Hepatic stellate cell (primary cell): ENCODE measurements at regions not wholly inside any gene's neighbourhood (a gene's known extent, or its start where the extent isn't known, plus 50 kb on each side); places are given as distances from the start of the nearest gene placed in this dataset.
"Not testable (repeated sequence)": the region's sequence is repeated elsewhere in the genome, so short reads cannot be mapped to it uniquely, and the experiment has no call there.

Experiments used
- DNase-seq: peaks from one replicate; pipeline ENCODE4 v3.0.0; 2011; ENCODE audit warnings: low spot score

DNA sequence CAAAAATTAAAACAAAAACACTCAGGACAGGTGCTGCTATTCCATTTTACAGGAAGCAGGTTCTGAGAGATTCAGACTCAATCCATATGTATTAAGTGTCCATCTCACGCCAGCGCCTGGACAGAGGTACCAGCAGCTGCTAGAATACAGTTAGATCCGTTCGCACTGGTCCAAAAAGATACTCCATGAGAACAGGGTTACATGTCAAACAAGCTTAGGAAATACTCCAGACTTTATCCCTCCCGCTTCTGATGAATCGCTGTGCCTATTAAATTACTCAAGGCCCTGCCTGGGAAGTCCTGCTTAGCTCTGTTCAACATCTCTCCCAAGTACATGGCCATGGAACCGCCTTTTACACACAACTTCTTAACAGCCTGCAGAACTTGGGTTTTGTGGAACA lies 50.2 kb upstream of the SLC35C1 start:
- no peak for DNase-seq

DNA sequence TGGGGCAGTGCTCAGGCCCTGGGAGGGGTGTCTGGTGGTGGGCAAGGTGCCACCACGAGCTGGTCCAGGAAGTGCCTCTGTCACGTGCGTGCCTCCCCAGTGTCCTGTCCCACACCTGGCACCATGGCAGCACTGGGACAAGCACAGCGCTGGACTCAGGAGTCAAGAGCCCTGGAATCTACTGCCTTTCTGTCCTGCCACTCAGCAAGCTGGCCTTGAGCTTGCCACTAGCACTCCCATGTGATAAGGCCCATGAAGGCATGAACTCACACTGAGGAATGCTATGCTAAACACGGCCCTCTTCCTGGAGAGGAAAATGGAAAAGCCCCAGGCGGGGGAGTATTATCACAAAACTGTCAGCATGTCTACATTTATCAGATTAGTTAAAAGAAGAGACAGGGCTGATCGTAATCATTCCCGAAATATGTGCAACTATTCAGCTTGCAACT lies 50.7 kb upstream of the SLC35C1 start:
- DNase-seq = peak; percentile 27

DNA sequence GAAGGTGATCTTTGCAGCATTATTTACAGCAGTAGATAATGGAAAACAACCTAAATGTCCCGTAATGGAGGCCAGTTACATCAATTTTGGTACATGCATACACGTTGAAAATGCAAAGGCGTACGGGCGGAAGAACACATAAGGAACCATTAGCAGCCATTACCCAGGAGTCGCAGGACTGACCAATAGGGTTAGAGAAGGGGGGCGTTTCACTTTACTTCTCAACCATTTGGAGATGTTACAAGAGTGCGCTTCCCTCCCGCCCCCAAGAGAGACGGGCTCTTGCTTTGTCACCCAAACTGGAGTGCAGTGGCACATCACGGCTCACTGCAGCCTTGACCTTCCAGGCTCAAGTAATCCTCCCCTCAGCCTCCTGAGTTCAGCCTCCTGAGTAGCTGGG lies 52.8 kb upstream of the SLC35C1 start:
- DNase-seq = no peak

DNA sequence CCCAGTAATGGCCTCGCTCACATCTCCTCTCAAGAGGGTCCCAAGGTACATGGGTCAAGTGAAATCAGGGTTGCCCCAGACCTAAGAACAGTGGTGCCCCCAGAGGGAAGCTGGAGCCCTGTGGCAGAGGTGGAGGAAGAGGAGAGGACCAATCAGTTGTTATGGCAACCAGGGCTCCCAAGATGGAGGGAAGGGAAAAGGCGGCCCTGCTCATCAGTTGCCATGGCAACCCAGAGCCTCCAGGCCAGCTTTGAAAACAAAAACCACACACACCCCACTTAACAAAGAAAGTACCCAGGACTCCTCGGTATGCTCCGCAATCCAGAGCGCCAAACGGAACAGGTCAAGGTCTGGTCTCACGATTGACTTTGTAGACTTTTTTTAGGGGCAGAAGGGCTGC lies 53.5 kb upstream of the SLC35C1 start:
- no peak for DNase-seq

DNA sequence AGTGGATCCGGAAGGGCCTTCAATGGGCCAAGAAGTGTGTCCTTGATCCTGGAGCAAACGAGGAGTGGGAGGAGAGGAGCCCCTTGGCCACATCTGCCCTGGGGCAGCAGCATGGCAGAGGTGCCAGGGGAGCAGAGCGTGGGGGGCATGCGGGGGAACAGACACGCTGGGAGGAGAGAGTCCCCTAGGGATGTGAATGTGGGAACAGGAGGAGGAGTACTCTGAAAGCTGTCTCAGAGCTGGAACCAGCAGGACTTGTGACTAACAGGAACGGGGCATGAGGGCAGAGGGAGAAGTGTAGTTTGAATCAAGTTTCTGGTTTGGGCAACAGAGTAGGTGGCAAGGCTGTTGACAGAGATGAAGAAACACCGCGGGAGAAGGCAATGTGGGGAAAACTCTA lies 54.5 kb upstream of the SLC35C1 start:
- DNase-seq = no peak

DNA sequence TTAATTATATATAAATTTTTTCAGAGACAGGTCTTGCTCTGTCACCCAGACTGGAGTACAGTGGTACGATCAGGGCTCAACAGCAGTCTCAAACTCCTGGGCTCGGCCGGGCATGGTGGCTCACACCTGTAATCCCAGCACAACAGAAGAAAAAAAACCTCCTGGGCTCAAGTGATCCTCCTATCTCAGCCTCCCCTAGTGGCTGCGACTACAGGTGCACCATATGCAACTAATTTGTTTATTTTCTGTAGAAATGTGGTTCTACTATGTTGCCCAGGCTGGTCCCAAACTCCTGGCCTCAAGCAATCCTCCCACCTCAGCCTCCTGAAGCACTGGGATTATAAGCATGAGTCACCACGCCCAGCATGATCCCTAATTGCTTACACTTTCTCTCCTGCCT lies 56.1 kb upstream of the SLC35C1 start:
- no peak for DNase-seq

DNA sequence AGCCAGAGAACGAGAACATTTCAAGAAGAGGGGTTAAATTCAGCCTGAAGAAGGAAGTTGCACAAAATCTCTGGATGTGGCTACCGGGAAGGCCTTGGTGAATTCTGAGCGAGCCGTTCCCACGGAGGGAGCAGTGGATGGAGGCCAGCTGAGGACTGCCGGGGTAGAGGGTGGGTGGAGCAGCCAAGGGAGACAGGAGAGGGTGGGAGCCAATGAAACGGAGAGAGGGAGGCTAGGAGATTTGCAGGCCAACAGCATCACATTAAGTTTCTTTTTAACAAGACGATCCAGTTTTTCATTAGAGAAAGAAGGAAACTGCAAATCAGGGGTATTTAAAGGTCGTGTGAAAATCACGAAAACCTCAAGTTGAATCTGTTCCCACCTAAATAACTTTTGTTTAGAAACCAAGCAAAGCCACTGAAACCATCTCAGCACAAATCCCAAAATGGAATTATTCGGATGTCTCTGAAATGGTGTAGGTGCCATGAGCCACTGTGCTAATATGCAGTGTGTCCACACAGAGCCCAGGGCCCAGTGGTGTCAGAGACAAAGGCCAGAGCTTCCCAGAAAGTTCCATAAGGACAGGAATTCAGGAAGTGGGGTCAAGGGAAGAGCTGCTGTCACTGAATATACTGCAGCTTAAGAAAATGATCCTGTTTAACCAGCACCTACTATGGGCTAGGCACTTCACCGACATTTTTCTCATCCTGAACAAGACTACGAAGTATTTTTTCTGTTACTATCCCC lies 59.7 kb upstream of the SLC35C1 start:
- peak; percentile 19 for DNase-seq

DNA sequence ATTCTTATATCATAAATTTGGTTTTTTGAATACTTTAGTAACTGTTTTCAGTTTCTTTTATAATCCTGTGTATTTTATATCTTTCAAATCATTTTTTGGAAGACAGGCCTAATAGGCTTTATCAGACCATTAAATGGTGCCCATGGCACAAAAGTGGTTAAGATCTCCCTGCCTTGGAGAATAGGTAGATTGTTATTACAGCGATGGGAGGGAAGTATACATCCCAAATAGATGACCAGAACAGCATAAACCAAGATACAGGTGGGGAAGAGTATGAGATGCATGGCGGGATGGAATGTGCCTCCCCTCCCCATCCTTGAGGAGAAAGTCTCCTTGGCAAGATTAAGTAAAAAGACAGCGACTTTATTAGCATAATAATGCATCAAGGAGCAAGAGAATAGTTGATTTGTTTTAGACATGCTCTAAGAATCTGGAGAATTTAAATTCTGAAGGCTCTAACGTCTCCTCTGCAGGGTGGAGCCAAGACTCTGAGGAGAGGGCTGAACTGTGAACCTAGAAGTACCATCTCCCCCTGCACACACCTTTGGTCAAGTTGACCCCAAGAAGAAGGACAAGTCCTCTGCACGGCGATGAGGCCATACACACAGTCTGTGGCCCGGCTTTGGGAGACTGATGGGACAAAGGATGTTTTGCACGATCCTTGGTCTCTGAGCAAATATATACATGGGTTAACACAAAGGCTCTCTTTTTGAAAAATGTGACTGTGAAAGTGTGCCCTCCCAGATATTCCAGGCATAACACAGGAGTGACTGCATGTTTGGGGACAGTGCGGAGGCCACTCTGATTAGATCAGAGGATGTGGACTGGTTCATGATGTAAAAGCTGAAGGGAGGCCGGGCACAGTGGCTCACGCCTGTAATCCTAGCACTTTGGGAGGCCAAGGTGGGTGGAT lies 61.1 kb upstream of the SLC35C1 start:
- DNase-seq = no peak

DNA sequence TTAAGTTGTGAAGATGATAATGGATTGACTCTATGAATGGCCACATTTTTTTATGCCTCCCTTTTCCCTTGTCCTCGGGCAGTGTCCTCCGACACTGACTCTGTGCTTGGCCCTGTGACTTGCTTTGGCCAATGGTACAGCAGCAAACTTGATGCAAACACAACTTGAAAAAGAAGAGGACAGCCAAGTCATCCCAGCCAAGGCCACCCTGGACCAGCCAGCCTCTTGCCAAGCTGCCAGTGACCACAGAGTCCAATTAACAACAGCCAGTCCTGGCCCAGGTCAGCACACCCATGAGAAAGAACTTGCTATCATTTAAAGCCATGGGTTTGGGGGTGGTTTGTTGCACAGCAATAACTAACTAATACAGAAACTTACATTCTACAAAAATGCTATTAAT lies 63.4 kb upstream of the SLC35C1 start:
- no peak for DNase-seq

DNA sequence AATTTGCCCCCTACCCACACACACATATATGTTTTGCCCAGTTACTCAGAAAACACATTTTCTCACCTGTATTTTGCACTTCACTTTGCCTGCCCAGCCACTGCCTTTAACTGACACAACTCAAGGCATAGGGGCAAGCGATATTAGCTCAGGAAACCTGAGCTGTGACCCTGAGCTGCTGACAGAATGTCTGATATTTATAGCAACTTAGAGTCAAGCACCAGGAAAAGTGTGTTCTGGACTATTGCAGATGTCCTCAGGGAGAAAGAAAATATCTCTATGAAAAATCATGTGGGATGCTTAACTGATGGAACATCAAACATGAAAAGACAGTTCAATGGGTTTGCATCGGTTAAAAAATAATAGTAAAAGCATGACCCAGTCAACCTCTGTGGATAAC lies 63.9 kb upstream of the SLC35C1 start:
- no peak for DNase-seq

DNA sequence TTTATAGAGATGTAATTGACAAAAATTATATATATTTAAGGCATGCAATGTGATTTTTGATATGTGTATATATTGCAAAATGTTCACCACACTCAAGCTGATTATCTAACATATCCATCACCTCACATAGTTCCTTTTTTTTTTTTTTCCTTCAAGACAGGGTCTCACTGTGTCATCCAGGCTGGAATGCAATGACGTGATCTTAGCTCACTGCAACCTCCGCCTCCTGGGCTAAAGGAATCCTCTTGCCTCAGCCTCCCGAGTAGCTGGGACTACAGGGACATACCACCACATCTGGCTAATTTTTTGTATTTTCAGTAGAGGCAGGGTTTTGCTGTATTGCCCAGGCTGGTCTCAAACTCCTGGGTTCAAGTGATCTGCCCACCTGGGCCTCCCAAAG lies 65.1 kb upstream of the SLC35C1 start:
- no peak for DNase-seq

DNA sequence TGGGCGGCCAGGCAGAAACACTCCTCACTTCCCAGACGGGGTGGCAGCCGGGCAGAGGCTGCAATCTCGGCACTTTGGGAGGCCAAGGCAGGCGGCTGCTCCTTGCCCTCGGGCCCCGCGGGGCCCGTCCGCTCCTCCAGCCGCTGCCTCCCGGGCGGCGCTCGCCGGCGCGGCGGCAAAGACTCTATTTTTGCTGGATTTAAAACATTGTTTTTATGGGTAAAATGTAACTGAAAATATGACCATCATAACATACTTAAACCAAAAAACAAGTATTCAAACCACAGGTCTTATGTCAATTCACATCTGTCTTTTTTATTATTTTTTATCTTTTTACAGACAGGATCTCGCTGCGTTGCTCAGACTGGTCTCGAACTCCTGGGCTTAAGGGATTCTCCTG lies 65.9 kb upstream of the SLC35C1 start:
- DNase-seq = not testable (repeated sequence)

DNA sequence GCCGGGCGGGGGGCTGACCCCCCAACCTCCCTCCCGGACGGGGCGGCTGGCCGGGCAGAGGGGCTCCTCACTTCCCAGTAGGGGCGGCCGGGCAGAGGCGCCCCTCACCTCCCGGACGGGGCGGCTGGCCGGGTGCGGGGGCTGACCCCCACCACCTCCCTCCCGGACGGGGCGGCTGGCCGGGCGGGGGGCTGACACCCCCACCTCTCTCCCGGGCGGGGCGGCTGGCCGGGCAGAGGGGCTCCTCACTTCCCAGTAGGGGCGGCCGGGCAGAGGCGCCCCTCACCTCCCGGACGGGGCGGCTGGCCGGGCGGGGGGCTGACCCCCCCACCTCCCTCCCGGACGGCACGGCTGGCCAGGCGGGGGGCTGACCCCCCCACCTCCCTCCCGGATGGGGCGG lies 66.8 kb upstream of the SLC35C1 start:
- not testable (repeated sequence) for DNase-seq

DNA sequence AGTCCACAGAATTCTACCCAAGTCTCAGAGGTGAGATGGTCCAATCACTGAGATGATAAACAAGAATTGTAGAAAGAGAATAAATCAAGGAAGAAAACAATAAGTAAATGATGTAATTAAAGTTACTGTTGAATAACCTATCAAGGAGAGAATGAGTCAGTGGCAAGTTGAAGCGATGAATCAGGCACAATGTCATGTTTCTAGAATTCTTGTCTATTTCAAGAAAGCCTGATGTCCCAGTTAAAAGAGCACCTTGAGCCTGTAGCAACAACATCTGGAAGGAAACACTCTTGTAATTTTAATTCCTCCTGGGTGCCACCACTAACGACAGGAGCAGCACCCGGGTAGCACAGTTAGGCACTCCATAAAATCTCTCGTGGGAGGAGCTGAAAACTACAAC lies 67.9 kb upstream of the SLC35C1 start:
- DNase-seq = no peak

DNA sequence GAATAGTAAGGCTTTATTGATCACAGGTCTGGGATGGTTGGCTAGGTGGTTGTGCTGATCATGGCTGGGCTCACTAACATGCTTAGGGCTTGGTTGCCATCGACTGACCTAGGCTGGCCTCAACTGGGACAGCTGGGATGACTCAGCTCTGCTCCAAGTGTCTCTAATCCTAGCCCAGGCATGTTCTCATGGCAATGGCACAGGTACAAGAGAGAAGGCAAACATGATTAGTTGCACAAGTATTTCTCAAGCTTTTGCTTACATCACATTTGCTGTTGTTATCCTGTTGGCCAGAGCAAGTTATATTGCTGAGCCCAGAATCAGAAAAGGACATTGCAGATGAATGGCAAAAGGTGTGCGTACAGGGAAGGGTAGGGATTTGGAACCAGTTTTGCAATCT lies 68.5 kb upstream of the SLC35C1 start:
- no peak for DNase-seq

DNA sequence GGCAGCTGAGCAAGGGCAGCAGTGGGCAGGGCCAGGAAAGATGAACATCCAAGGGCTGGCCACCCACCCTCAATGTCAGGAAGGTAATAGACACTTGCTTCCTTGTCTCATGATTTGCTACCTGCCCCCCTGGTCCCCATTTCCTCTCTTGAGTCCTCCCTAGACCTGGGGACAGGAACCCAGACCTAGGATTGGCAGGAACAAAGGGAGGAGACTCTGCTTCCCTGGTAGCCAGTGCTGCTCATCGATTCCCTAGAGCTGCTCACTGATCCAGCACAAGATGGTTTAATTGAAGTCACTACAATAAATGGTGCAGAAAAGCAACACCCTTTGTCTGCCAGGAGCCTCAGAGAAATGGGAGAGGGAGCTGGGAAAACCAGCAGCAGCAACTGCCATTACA lies 67.8 kb upstream of the CHST1 start:
- DNase-seq = no peak

DNA sequence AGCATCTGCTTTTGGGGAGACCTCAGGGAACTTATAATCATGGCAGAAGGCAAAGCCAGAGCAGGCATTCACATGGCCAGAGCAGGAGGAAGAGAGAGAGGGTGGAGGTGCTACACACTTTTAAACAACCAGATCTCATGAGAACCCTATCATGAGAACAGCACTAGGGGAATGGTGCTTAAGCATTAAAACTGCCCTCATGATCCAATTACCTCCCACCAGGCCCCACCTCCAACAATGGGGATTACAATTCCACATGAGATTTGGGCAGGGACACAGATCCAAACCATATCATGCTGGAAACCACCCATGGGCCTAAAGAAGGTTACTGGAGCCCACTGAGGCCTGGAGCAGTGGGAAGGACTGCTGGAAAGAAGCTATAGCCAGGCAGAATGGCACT lies 66.9 kb upstream of the CHST1 start:
- DNase-seq = no peak

DNA sequence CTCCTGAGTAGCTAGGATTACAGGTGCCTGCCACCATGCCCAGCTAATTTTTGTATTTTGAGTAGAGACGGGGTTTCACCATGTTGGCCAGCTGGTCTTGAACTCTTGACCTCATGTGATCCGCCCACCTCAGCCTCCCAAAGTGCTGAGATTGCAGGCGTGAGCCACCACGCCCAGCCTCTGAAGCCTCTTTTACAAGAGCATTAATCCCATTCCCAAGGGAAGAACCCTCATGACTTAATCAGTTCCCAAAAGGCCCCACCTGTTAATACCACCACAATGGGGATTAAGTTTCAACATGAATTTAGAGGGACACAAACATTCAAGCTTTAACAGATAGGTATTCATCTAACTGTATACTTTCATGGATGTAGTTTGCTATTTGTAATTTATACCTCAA lies 65.7 kb upstream of the CHST1 start:
- DNase-seq = not testable (repeated sequence)

DNA sequence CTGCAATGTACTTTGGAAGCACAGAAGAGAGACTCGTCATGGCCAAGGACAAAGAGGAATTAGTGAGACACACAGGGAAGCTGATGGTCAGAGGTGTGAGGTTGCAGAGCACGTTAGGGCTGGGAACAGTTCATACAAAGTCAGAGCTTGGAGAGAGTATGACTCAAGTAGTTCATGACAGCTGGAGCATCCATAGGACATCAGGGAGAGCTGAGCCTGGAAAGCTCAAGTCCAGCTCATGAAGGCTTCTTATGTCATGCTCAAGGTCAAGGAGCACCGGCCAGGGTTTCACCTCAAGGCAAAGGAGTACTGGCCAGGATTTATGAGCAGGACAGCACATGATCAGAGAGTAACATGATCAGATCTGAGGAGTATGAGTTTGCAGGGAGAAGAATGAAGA lies 64.6 kb upstream of the CHST1 start:
- no peak for DNase-seq

DNA sequence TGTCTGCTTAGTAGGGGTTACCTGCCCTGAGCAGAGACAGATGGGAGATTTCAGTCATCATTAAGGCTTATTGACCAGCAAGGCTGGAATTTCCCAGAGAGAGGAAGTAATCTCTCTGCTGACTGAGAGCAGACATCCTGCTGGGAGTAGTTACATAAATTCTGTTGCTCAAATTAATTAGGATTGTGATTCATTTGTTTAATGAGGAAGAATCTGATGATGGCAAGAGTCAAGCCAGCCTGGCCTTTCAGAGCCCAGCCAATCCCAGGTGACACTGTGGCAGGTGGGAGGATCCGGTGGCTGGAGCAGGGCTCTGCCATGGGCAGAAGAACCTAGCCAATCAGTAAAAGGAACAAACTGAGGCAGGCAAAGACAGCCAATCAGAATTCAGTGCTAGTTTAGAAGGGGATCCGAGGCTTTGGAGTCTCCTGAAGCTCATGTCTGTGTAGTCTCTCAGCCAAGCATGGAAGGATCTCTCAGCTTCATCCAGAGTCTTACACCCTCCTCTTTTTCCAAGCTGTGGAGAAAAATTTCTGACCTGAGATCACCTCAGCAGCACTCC lies 61.2 kb upstream of the CHST1 start:
- no peak for DNase-seq

DNA sequence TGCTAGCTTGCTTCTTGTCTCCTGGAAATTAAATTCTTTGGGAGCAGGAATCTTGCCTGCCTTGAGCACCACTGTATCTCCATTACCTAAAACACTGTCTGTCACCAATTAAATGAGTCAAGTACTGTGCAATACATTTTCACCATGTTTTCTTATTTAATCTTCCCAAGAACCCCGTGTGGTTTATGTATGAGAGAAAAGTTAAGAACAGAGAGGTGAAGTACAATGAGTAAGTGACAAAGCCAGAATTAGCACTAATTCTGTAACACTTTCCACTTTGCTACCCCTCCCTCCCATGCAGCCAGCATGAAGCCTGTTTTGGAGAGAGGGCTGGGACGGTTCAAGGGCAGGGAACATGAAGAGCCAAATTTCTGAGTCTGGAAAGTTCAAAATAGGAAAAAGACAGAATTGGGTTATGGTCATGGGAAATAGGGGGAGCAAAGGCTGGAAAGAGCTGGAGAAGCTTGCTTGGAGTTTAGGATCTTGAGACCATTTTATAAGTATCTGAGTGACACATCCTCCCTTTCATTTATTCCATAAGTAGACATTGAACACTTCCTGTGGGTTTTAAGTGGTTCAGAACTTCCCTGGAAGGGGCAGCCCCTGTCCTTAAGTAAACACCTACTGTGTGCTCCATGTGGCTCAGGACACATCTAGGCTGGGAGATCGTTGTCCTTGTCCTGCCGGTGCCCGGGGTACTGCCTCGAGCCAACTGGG lies 60.5 kb upstream of the CHST1 start:
- DNase-seq = no peak

DNA sequence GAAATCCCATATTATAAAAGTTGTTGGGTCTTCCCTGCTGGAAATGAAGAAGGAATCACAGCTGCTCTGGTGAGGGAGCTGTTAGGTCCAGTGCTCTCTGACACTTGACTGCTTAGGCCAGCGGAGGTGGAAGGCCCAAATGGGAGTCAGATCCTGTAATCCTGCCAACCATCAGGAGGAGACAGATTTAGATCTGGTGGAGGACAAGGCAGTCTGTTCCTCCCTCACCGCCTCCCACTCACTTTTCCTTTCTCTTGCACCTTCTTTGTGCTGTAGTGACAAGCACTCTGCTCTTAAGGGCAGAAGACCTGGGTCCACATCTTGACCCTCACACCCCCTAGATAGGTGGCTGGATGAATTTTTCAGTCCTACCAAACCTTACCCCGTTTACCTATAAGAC lies 59.7 kb upstream of the CHST1 start:
- no peak for DNase-seq
